Gastroesophageal sphincter (tissue), 4 donors: ENCODE measurements at regions not wholly inside any gene's neighbourhood (a gene's known extent, or its start where the extent isn't known, plus 50 kb on each side); places are given as distances from the start of the nearest gene placed in this dataset.

ENCODE experiments used
- ATAC-seq: fragments of 150-250 bp; one replicate; pipeline ENCODE4 v1.9.1; 2016; ENCODE audit warnings: mild to moderate bottlenecking, moderate library complexity
- H3K27ac ChIP-seq, 4 donors: fragments of 200-600 bp; sonication (generic) in 3 of 4; 1 replicate in 3 of 4; 2 replicates in 1 of 4; pipeline ENCODE4 v1.5.1; 2016 to 2019
- H3K27me3 ChIP-seq: fragments of 200-600 bp; sonication (generic); one replicate; pipeline ENCODE4 v1.5.1; 2019
- H3K36me3 ChIP-seq, 2 donors: fragments of 200-600 bp; sonication (generic); one replicate each; pipeline ENCODE4 v1.5.1; 2019; ENCODE audit warnings: control low read depth in 1 of 2
- H3K4me1 ChIP-seq, 3 donors: fragments of 200-600 bp; sonication (generic); 1 replicate in 2 of 3; 2 replicates in 1 of 3; pipeline ENCODE4 v1.5.1; 2016 to 2019; ENCODE audit warnings: control low read depth in 2 of 3
- H3K4me3 ChIP-seq, 2 donors: fragments of 200-600 bp; sonication (generic); one replicate each; pipeline ENCODE4 v1.5.1; 2019; ENCODE audit warnings: mild to moderate bottlenecking in 1 of 2, moderate library complexity in 1 of 2
- H3K9me3 ChIP-seq, 3 donors: fragments of 200-600 bp; sonication (generic); one replicate each; pipeline ENCODE4 v1.5.1; 2017 to 2019; ENCODE audit warnings: control low read depth in 2 of 3
- EP300 ChIP-seq: sonication (generic); formaldehyde crosslinking; IDR thresholded peaks from one replicate; pipeline ENCODE4 v1.6.1; 2017; ENCODE audit warnings: antibody characterized with exemption, mild to moderate bottlenecking
- POLR2A ChIP-seq, 2 donors: fragments of 450-650 bp; IDR thresholded peaks; one replicate each; pipeline ENCODE4 v1.6.1; 2017; ENCODE audit warnings: antibody characterized with exemption in 2 of 2, mild to moderate bottlenecking in 2 of 2, moderate library complexity in 1 of 2
- POLR2AphosphoS5 ChIP-seq: sonication (generic); formaldehyde crosslinking; IDR thresholded peaks from one replicate; pipeline ENCODE4 v1.6.1; 2017; ENCODE audit warnings: antibody characterized with exemption
- WGBS, 2 donors: methylation state at CpG; one replicate each; pipeline ENCODE4 v1.1.5; 2018; ENCODE audit warnings: low coverage in 1 of 2; 5-methylcytosine and 5-hydroxymethylcytosine counted together
- TF ChIP-seq, protein P1 (sequence below), 4 experiments: fragments of 200-600 bp in 2 of 4; fragments of 450-650 bp in 2 of 4; sonication (generic) in 1 of 4; IDR thresholded peaks; one replicate each; pipeline ENCODE4 v1.5.1; 2017 to 2019; ENCODE audit warnings: antibody characterized with exemption in 4 of 4, mild to moderate bottlenecking in 2 of 4, moderate library complexity in 2 of 4

DNA sequence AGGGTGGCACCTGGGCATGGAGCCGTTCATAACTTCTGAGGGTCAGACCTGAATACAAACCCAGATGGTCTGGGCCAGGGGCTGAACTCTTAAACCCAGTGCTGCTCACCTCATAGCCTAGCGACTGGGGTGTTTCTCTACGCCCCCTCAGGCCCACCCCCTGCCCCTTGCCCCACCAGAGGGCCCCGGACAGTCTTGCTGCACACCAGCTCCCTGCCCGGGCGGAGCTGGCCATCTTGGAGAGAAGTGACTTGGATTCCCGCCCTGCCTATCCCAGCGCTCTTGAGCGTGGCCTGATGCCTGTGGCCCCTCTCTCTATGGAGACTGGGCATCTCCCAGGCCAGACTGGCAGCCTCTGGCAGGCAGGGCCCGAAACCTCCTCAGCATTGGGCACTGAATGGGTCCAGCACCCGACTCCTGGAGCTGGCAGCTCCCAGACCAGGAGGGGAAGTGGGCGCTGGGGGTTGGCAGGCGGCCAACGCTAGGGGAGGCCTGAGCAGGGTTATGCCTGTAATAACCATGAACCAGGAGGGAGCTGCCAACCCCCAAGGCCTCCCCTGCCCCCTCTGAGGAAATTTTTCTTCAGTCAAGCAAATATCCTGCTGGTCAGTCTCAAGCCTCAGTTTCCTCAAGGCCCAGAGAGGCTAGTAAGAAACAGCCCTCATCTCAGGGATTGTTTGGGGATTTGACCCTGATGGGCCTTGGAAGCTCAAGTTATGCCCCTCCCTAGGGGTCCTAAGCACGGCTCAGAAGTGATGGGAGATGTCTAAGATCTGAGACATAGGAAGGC is 169.5 kb downstream of the VEGFA start:
- TF ChIP-seq POLR2AphosphoS5 (no peak), POLR2A (IDR thresholded peaks at IDR 0.05) (no peak), EP300 (no peak)
- TF ChIP-seq, protein P1, sequence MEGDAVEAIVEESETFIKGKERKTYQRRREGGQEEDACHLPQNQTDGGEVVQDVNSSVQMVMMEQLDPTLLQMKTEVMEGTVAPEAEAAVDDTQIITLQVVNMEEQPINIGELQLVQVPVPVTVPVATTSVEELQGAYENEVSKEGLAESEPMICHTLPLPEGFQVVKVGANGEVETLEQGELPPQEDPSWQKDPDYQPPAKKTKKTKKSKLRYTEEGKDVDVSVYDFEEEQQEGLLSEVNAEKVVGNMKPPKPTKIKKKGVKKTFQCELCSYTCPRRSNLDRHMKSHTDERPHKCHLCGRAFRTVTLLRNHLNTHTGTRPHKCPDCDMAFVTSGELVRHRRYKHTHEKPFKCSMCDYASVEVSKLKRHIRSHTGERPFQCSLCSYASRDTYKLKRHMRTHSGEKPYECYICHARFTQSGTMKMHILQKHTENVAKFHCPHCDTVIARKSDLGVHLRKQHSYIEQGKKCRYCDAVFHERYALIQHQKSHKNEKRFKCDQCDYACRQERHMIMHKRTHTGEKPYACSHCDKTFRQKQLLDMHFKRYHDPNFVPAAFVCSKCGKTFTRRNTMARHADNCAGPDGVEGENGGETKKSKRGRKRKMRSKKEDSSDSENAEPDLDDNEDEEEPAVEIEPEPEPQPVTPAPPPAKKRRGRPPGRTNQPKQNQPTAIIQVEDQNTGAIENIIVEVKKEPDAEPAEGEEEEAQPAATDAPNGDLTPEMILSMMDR (IDR thresholded peaks at IDR 0.05): no peak
- Histone ChIP-seq H3K9me3 (no peaks in the 10 kb centered on the region), H3K36me3 (no peaks in the 10 kb centered on the region), H3K4me3 (no peak overlapping the region), H3K4me1 (no peaks in the 10 kb centered on the region), H3K27ac (no peak overlapping the region), H3K27me3 (no peaks in the 10 kb centered on the region)
- 80 to 83% methylated on average over 1 of the region's 15 CpGs for WGBS, 2 donors
- no peak for ATAC-seq

GRCh38 chr6:43938178-43939105 is 168.4 kb downstream of the VEGFA start:
- ATAC-seq: no peak
- H3K4me3 ChIP-seq: no peak overlapping the region
- H3K4me1 ChIP-seq: no peaks in the 10 kb centered on the region
- H3K27ac ChIP-seq: no peak overlapping the region
- no peaks in the 10 kb centered on the region for H3K27me3 ChIP-seq
- no peaks in the 10 kb centered on the region for H3K9me3 ChIP-seq
- H3K36me3 ChIP-seq: no peaks in the 10 kb centered on the region
- TF ChIP-seq POLR2AphosphoS5: no peak
- no peak for TF ChIP-seq POLR2A (IDR thresholded peaks at IDR 0.05)
- no peak for TF ChIP-seq EP300
- TF ChIP-seq, protein P1 (IDR thresholded peaks at IDR 0.05): no peak
- 72 to 79% methylated on average over 4 to 12 of the region's 18 CpGs for WGBS, 2 donors

- H3K27ac ChIP-seq: no peak overlapping the region
- H3K4me1 ChIP-seq: no peaks in the 10 kb centered on the region
- H3K4me3 ChIP-seq: no peak overlapping the region
- TF ChIP-seq POLR2AphosphoS5 (no peak), POLR2A (IDR thresholded peaks at IDR 0.05) (no peak), EP300 (no peak)
- TF ChIP-seq, protein P1 (IDR thresholded peaks at IDR 0.05): no peak
- no peaks in the 10 kb centered on the region for H3K36me3 ChIP-seq
- H3K9me3 ChIP-seq: no peaks in the 10 kb centered on the region
- no peak for ATAC-seq
- no peaks in the 10 kb centered on the region for H3K27me3 ChIP-seq
- 60% methylated on average over 2 of the region's 7 CpGs; no CpG with 5 or more reads in 1 of the 2 donors for WGBS, 2 donors
These were observed 167.5 kb downstream of the VEGFA start for GRCh38 chr6:43937236-43938177.

- Histone ChIP-seq H3K4me3 (no peak overlapping the region), H3K27me3 (no peaks in the 10 kb centered on the region)
- TF ChIP-seq, protein P1 (IDR thresholded peaks at IDR 0.05): no peak
These were observed 166.5 kb downstream of the VEGFA start for GRCh38 chr6:43936476-43936875.

More at GRCh38 chr6:43936476-43936875, 166.5 kb downstream of the VEGFA start:
- H3K27ac ChIP-seq: no peak overlapping the region
- WGBS, 2 donors: 91% methylated on average over 5 of the region's 9 CpGs; no CpG with 5 or more reads in 1 of the 2 donors
- ATAC-seq: no peak
- no peaks in the 10 kb centered on the region for H3K4me1 ChIP-seq
- H3K9me3 ChIP-seq: no peaks in the 10 kb centered on the region
- no peaks in the 10 kb centered on the region for H3K36me3 ChIP-seq
